Sigmoid colon (tissue), 4 donors: ENCODE measurements at regions not wholly inside any gene's neighbourhood (a gene's known extent, or its start where the extent isn't known, plus 50 kb on each side); places are given as distances from the start of the nearest gene placed in this dataset.

Experiments
- EP300 ChIP-seq, 4 donors: sonication (generic); formaldehyde crosslinking; IDR thresholded peaks; one replicate each; pipeline ENCODE4 v1.6.1; 2017; ENCODE audit warnings: antibody characterized with exemption in 4 of 4
- POLR2A ChIP-seq, 2 donors: fragments of 450-650 bp; IDR thresholded peaks; one replicate each; pipeline ENCODE4 v1.6.1; 2016; ENCODE audit warnings: antibody characterized with exemption in 2 of 2, mild to moderate bottlenecking in 2 of 2, moderate library complexity in 2 of 2
- POLR2AphosphoS5 ChIP-seq, 4 donors: sonication (generic); formaldehyde crosslinking; IDR thresholded peaks; one replicate each; pipeline ENCODE4 v1.6.1; 2017; ENCODE audit warnings: antibody characterized with exemption in 4 of 4
- TF ChIP-seq, protein P1 (sequence below), 4 experiments: fragments of 450-650 bp in 3 of 4; fragments of 200-600 bp in 1 of 4; IDR thresholded peaks; one replicate each; pipeline ENCODE4 v1.5.1; 2016 to 2019; ENCODE audit warnings: antibody characterized with exemption in 4 of 4, mild to moderate bottlenecking in 3 of 4, moderate library complexity in 2 of 4

DNA sequence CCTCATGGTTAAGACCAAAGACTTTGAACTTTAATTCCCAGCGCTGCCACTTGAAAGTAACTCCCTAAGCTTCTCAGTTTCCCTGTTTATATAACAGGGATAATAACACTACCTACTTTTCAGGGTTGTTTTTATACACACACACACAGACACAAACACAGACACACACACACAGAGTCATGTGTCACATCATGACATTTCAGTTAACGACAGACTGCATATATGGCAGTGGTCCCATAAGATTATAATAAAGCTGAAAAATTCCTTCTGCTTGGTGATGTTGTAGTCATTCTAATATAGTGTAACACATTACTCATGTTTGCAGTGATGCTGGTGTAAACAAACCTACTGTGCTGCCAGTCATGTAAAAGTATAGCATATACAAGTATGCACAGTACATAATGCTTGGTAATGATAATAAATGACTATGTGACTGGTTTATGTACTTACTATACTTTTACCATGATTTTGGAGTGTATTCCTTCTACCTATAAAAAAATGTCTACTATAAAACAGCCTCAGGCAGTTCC is 89.2 kb upstream of the ITGA4 start:
- TF ChIP-seq POLR2A (IDR thresholded peaks at IDR 0.05) (no peak), EP300 (IDR thresholded peaks at IDR 0.05) (no peak), POLR2AphosphoS5 (IDR thresholded peaks at IDR 0.05) (no peak)
- TF ChIP-seq, protein P1, sequence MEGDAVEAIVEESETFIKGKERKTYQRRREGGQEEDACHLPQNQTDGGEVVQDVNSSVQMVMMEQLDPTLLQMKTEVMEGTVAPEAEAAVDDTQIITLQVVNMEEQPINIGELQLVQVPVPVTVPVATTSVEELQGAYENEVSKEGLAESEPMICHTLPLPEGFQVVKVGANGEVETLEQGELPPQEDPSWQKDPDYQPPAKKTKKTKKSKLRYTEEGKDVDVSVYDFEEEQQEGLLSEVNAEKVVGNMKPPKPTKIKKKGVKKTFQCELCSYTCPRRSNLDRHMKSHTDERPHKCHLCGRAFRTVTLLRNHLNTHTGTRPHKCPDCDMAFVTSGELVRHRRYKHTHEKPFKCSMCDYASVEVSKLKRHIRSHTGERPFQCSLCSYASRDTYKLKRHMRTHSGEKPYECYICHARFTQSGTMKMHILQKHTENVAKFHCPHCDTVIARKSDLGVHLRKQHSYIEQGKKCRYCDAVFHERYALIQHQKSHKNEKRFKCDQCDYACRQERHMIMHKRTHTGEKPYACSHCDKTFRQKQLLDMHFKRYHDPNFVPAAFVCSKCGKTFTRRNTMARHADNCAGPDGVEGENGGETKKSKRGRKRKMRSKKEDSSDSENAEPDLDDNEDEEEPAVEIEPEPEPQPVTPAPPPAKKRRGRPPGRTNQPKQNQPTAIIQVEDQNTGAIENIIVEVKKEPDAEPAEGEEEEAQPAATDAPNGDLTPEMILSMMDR (IDR thresholded peaks at IDR 0.05): no peak
